Activated naive CD4-positive, alpha-beta T cell treated with Interleukin-2 at 50 U/mL for 16 hours (primary cell): ENCODE measurements at regions not wholly inside any gene's neighbourhood (a gene's known extent, or its start where the extent isn't known, plus 50 kb on each side); places are given as distances from the start of the nearest gene placed in this dataset.

ENCODE experiments used
- DNase-seq: peaks from one replicate; pipeline ENCODE4 v3.0.0-alpha.2; 2020

GRCh38 chr2:185152186-185152585 lies 553.9 kb downstream of the ZNF804A start:
- no peak for DNase-seq

- DNase-seq: no peak
These were observed 563.4 kb downstream of the ZNF804A start for GRCh38 chr2:185161701-185162100.

- no peak for DNase-seq
These were observed 564.3 kb upstream of the FSIP2 start for GRCh38 chr2:185174353-185174752.

- no peak for DNase-seq
These were observed 558.9 kb upstream of the FSIP2 start for GRCh38 chr2:185179743-185180142.

GRCh38 chr2:185181901-185182300 lies 556.7 kb upstream of the FSIP2 start:
- no peak for DNase-seq

- no peak for DNase-seq
These were observed 553.6 kb upstream of the FSIP2 start for GRCh38 chr2:185185044-185185443.

GRCh38 chr2:185187421-185187820 lies 551.2 kb upstream of the FSIP2 start:
- no peak for DNase-seq

GRCh38 chr2:185188656-185189055 lies 549.9 kb upstream of the FSIP2 start:
- no peak for DNase-seq

GRCh38 chr2:185201063-185201462 lies 537.5 kb upstream of the FSIP2 start:
- DNase-seq: no peak

GRCh38 chr2:185202381-185202780 lies 536.2 kb upstream of the FSIP2 start:
- DNase-seq: no peak

- no peak for DNase-seq
These were observed 535.6 kb upstream of the FSIP2 start for GRCh38 chr2:185202945-185203528.

- no peak for DNase-seq
These were observed 530.3 kb upstream of the FSIP2 start for GRCh38 chr2:185208261-185208660.

- DNase-seq: no peak
These were observed 523.1 kb upstream of the FSIP2 start for GRCh38 chr2:185215497-185215896.

GRCh38 chr2:185219981-185220380 lies 518.6 kb upstream of the FSIP2 start:
- no peak for DNase-seq

GRCh38 chr2:185222311-185222710 lies 516.3 kb upstream of the FSIP2 start:
- no peak for DNase-seq

GRCh38 chr2:185227391-185227790 lies 511.2 kb upstream of the FSIP2 start:
- DNase-seq: no peak

- no peak for DNase-seq
These were observed 499.1 kb upstream of the FSIP2 start for GRCh38 chr2:185239491-185239890.

- no peak for DNase-seq
These were observed 497.8 kb upstream of the FSIP2 start for GRCh38 chr2:185240796-185241195.

GRCh38 chr2:185241556-185241955 lies 497.0 kb upstream of the FSIP2 start:
- no peak for DNase-seq

GRCh38 chr2:185242462-185242861 lies 496.1 kb upstream of the FSIP2 start:
- DNase-seq: no peak

GRCh38 chr2:185245216-185245615 lies 493.4 kb upstream of the FSIP2 start:
- DNase-seq: no peak

GRCh38 chr2:185245806-185246205 lies 492.8 kb upstream of the FSIP2 start:
- no peak for DNase-seq

- DNase-seq: no peak
These were observed 491.9 kb upstream of the FSIP2 start for GRCh38 chr2:185246717-185247116.

GRCh38 chr2:185255566-185255965 lies 483.0 kb upstream of the FSIP2 start:
- no peak for DNase-seq

GRCh38 chr2:185265747-185266146 lies 472.9 kb upstream of the FSIP2 start:
- DNase-seq: no peak

- DNase-seq: no peak
These were observed 470.0 kb upstream of the FSIP2 start for GRCh38 chr2:185268651-185269050.
